Tibial nerve (tissue), 3 donors: ENCODE measurements at regions not wholly inside any gene's neighbourhood (a gene's known extent, or its start where the extent isn't known, plus 50 kb on each side); places are given as distances from the start of the nearest gene placed in this dataset.

ENCODE experiments used
- POLR2A ChIP-seq, 2 donors: fragments of 450-650 bp; IDR thresholded peaks; one replicate each; pipeline ENCODE4 v1.6.1; 2017; ENCODE audit warnings: antibody characterized with exemption in 2 of 2, mild to moderate bottlenecking in 2 of 2, moderate library complexity in 2 of 2
- TF ChIP-seq, protein P1 (sequence below), 5 experiments: fragments of 200-600 bp in 3 of 5; fragments of 450-650 bp in 2 of 5; sonication (generic) in 3 of 5; IDR thresholded peaks; one replicate each; pipeline ENCODE4 v1.5.1; 2016 to 2019; ENCODE audit warnings: antibody characterized with exemption in 5 of 5, mild to moderate bottlenecking in 3 of 5, moderate library complexity in 2 of 5

DNA sequence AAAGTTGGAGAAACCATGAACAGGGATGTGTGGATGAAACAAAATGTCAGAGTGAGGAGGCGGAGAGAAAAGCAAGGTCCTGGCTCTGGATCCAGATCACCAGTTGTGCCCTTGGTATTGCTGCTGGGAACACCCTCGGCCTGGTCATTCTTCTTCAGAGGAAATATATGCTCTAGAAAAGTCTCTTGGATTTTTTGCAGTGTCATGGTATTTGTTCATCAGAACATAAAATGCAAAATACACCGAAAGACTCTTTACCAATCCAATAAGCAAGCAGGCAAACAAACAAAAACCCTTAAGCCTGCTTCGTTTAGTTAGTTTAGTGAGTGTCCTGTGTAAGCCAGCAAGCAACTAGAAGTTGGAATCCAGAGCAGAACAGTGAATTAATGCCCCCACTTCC is 88.7 kb upstream of the CDH6 start:
- TF ChIP-seq, protein P1, sequence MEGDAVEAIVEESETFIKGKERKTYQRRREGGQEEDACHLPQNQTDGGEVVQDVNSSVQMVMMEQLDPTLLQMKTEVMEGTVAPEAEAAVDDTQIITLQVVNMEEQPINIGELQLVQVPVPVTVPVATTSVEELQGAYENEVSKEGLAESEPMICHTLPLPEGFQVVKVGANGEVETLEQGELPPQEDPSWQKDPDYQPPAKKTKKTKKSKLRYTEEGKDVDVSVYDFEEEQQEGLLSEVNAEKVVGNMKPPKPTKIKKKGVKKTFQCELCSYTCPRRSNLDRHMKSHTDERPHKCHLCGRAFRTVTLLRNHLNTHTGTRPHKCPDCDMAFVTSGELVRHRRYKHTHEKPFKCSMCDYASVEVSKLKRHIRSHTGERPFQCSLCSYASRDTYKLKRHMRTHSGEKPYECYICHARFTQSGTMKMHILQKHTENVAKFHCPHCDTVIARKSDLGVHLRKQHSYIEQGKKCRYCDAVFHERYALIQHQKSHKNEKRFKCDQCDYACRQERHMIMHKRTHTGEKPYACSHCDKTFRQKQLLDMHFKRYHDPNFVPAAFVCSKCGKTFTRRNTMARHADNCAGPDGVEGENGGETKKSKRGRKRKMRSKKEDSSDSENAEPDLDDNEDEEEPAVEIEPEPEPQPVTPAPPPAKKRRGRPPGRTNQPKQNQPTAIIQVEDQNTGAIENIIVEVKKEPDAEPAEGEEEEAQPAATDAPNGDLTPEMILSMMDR (IDR thresholded peaks at IDR 0.05) = no peak
- no peak for TF ChIP-seq POLR2A (IDR thresholded peaks at IDR 0.05)
